Ishikawa (cell line): ENCODE measurements at regions not wholly inside any gene's neighbourhood (a gene's known extent, or its start where the extent isn't known, plus 50 kb on each side); places are given as distances from the start of the nearest gene placed in this dataset.

ENCODE experiments used
- CEBPB ChIP-seq: IDR thresholded peaks from 2 replicates; pipeline ENCODE4 v1.6.1; 2012
- EGR1 ChIP-seq: IDR thresholded peaks from 2 replicates; pipeline ENCODE4 v1.6.1; 2012
- EP300 ChIP-seq: IDR thresholded peaks from 2 replicates; pipeline ENCODE4 v1.6.1; 2012; ENCODE audit warnings: borderline replicate concordance
- FOXM1 ChIP-seq: IDR thresholded peaks from 2 replicates; pipeline ENCODE4 v1.6.1; 2012; ENCODE audit warnings: low read depth, borderline replicate concordance
- NFIC ChIP-seq: IDR thresholded peaks from 2 replicates; pipeline ENCODE4 v1.6.1; 2012
- RAD21 ChIP-seq: IDR thresholded peaks from 2 replicates; pipeline ENCODE4 v1.6.1; 2012; ENCODE audit warnings: low read depth
- REST ChIP-seq: IDR thresholded peaks from 2 replicates; pipeline ENCODE4 v1.6.1; 2012; ENCODE audit warnings: low read depth, mild to moderate bottlenecking
- TAF1 ChIP-seq: IDR thresholded peaks from 2 replicates; pipeline ENCODE4 v1.6.1; 2012; ENCODE audit warnings: low read depth, mild to moderate bottlenecking
- TCF12 ChIP-seq: IDR thresholded peaks from 2 replicates; pipeline ENCODE4 v1.6.1; 2012; ENCODE audit warnings: low read depth
- YY1 ChIP-seq: IDR thresholded peaks from 2 replicates; pipeline ENCODE4 v1.6.1; 2012; ENCODE audit warnings: low read depth
- ZBTB7A ChIP-seq: IDR thresholded peaks from 2 replicates; pipeline ENCODE4 v1.6.1; 2012; ENCODE audit warnings: low read depth
- TF ChIP-seq, protein P1 (sequence below): IDR thresholded peaks from 2 replicates; pipeline ENCODE4 v1.6.1; 2012

DNA sequence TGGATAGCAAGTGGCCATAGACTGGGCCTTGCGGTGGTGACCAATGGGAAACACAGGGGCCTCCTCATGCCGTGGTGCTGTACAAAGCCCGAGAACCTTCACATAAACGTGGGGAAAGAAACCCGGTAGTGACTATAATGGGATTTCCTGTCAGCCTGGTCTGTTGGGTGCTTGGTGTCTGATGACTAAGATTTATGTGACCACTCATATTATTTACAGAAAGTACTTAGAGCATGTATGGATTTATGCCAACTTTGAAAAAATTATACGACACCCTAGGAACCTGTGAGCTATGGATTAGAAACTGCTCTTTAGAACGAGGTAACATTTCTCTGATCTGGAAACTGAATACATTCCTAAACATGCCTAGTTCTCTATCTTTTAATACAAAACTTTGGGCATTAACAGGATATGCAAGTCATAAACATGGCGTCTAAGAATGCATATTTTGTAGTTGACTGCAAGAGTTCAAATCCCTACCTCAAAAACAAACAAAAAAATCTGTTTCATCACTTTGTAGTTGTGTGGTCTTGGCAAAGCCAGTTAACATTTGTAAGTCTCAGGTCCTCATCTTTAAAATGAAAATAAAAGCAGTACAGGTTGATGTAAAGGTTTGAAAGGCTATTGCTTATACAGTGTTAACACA is 85.4 kb downstream of the TMEM167A start:
- no peak for TF ChIP-seq ZBTB7A
- no peak for TF ChIP-seq YY1
- no peak for TF ChIP-seq RAD21
- no peak for TF ChIP-seq REST
- TF ChIP-seq EP300, result no peak
- no peak for TF ChIP-seq TAF1
- no peak for TF ChIP-seq EGR1
- TF ChIP-seq FOXM1, result no peak
- no peak for TF ChIP-seq CEBPB
- TF ChIP-seq TCF12, result no peak
- no peak for TF ChIP-seq NFIC
- TF ChIP-seq, protein P1, sequence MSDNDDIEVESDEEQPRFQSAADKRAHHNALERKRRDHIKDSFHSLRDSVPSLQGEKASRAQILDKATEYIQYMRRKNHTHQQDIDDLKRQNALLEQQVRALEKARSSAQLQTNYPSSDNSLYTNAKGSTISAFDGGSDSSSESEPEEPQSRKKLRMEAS, result no peak
